ENCODE measurements at regions not wholly inside any gene's neighbourhood (a gene's known extent, or its start where the extent isn't known, plus 50 kb on each side); places are given as distances from the start of the nearest gene placed in this dataset.

GRCh38 chr14:51401272-51401671 lies 161.2 kb downstream of the TMX1 start:
- CTCF ChIA-PET: no interaction called here
- POLR2A ChIA-PET: no interaction called here

GRCh38 chr14:51401756-51402155 lies 161.7 kb downstream of the TMX1 start:
- no peak for TF ChIP-seq CTCF (IDR thresholded peaks at IDR 0.05; ENCODE audit: insufficient read depth, low read depth, low read length)

More at GRCh38 chr14:51401272-51401671, 161.2 kb downstream of the TMX1 start:
- Histone ChIP-seq H3K27me3 (ENCODE audit: control insufficient read depth, insufficient read depth, low read length) (no peaks in the 10 kb centered on the region), H3K36me3 (ENCODE audit: control insufficient read depth, insufficient read depth, low read length) (no peaks in the 10 kb centered on the region), H3K4me3 (ENCODE audit: low read depth, low read length) (no peak overlapping the region)
- DNase-seq (ENCODE audit: low read depth): no peak
- no peak for TF ChIP-seq CTCF (IDR thresholded peaks at IDR 0.05; ENCODE audit: insufficient read depth, low read depth, low read length)

GRCh38 chr14:51410897-51411296 lies 170.8 kb downstream of the TMX1 start:
- DNase-seq (ENCODE audit: low read depth): no peak
- Histone ChIP-seq H3K27me3 (ENCODE audit: control insufficient read depth, insufficient read depth, low read length) (no peaks in the 10 kb centered on the region), H3K36me3 (ENCODE audit: control insufficient read depth, insufficient read depth, low read length) (no peaks in the 10 kb centered on the region), H3K4me3 (ENCODE audit: low read depth, low read length) (no peak overlapping the region)
- ChIA-PET CTCF (no interaction called here), POLR2A (no interaction called here)
- TF ChIP-seq CTCF (IDR thresholded peaks at IDR 0.05; ENCODE audit: insufficient read depth, low read depth, low read length): no peak

More at GRCh38 chr14:51401756-51402155, 161.7 kb downstream of the TMX1 start:
- POLR2A ChIA-PET: no interaction called here
- DNase-seq (ENCODE audit: low read depth): no peak
- Histone ChIP-seq H3K36me3 (ENCODE audit: control insufficient read depth, insufficient read depth, low read length) (no peaks in the 10 kb centered on the region), H3K4me3 (ENCODE audit: low read depth, low read length) (no peak overlapping the region), H3K27me3 (ENCODE audit: control insufficient read depth, insufficient read depth, low read length) (no peaks in the 10 kb centered on the region)
- CTCF ChIA-PET: no interaction called here

GRCh38 chr14:51419685-51420084 lies 179.6 kb downstream of the TMX1 start:
- DNase-seq (ENCODE audit: low read depth): no peak
- CTCF ChIA-PET: no interaction called here
- TF ChIP-seq CTCF (IDR thresholded peaks at IDR 0.05; ENCODE audit: insufficient read depth, low read depth, low read length): no peak
- Histone ChIP-seq H3K27me3 (ENCODE audit: control insufficient read depth, insufficient read depth, low read length) (no peaks in the 10 kb centered on the region), H3K36me3 (ENCODE audit: control insufficient read depth, insufficient read depth, low read length) (no peaks in the 10 kb centered on the region), H3K4me3 (ENCODE audit: low read depth, low read length) (no peak overlapping the region)
- POLR2A ChIA-PET: no interaction called here

- no peaks in the 10 kb centered on the region for H3K36me3 ChIP-seq (ENCODE audit: control insufficient read depth, insufficient read depth, low read length)
- no peaks in the 10 kb centered on the region for H3K27me3 ChIP-seq (ENCODE audit: control insufficient read depth, insufficient read depth, low read length)
- no peak for DNase-seq (ENCODE audit: low read depth)
- TF ChIP-seq CTCF (IDR thresholded peaks at IDR 0.05; ENCODE audit: insufficient read depth, low read depth, low read length): no peak
- POLR2A ChIA-PET: no interaction called here
- CTCF ChIA-PET: no interaction called here
- no peak overlapping the region for H3K4me3 ChIP-seq (ENCODE audit: low read depth, low read length)
These were observed 182.7 kb downstream of the TMX1 start for GRCh38 chr14:51422704-51423103.

Measured in BJ (cell line).